ENCODE measurements at regions not wholly inside any gene's neighbourhood (a gene's known extent, or its start where the extent isn't known, plus 50 kb on each side); places are given as distances from the start of the nearest gene placed in this dataset.

GRCh38 chr2:16161085-16161565 lies 220.8 kb downstream of the MYCN start:
- CTCF ChIA-PET = no interaction called here
- no peaks in the 10 kb centered on the region for H3K27me3 Mint-ChIP-seq
- H3K4me1 Mint-ChIP-seq = no peaks in the 10 kb centered on the region

GRCh38 chr2:16160281-16161084 lies 220.1 kb downstream of the MYCN start:
- DNase-seq = no peak
- Histone ChIP-seq H3K9me3 (ENCODE audit: low read length) (no peaks in the 10 kb centered on the region), H3K4me3 (ENCODE audit: low read length) (no peak overlapping the region), H3K36me3 (ENCODE audit: insufficient read depth, low read length) (no peaks in the 10 kb centered on the region), H3K4me1 (ENCODE audit: insufficient read depth, low read length) (no peaks in the 10 kb centered on the region), H3K27ac (ENCODE audit: low read depth, low read length) (no peak overlapping the region), H3K27me3 (ENCODE audit: insufficient read depth, low read length, poor library complexity, severe bottlenecking) (no peaks in the 10 kb centered on the region)
- H3K27me3 Mint-ChIP-seq = peaks cover 0 to 2% of the 10 kb centered on the region in 2 donors
- peaks cover 0 to 3% (median 0%) of the 10 kb centered on the region in 5 donors for H3K9me3 Mint-ChIP-seq
- CTCF ChIA-PET = no interaction called here
- no peaks in the 10 kb centered on the region for H3K36me3 Mint-ChIP-seq
- H3K4me3 Mint-ChIP-seq = no peak overlapping the region
- POLR2A ChIA-PET = no interaction called here
- H3K4me1 Mint-ChIP-seq = no peaks in the 10 kb centered on the region
- H3K27ac Mint-ChIP-seq = no peak overlapping the region

More at GRCh38 chr2:16161085-16161565, 220.8 kb downstream of the MYCN start:
- Mint-ChIP-seq H3K27ac (no peak overlapping the region), H3K9me3 (peaks cover 0 to 3% (median 0%) of the 10 kb centered on the region in 5 donors), H3K4me3 (no peak overlapping the region), H3K36me3 (no peaks in the 10 kb centered on the region)
- POLR2A ChIA-PET = no interaction called here
- Histone ChIP-seq H3K4me1 (ENCODE audit: insufficient read depth, low read length) (no peaks in the 10 kb centered on the region), H3K27me3 (ENCODE audit: insufficient read depth, low read length, poor library complexity, severe bottlenecking) (no peaks in the 10 kb centered on the region), H3K4me3 (ENCODE audit: low read length) (no peak overlapping the region), H3K36me3 (ENCODE audit: insufficient read depth, low read length) (no peaks in the 10 kb centered on the region), H3K9me3 (ENCODE audit: low read length) (no peaks in the 10 kb centered on the region), H3K27ac (ENCODE audit: low read depth, low read length) (no peak overlapping the region)
- no peak for DNase-seq

GRCh38 chr2:16156411-16156810 lies 216.1 kb downstream of the MYCN start:
- Mint-ChIP-seq H3K36me3 (no peaks in the 10 kb centered on the region), H3K9me3 (peaks cover 0 to 4% (median 2%) of the 10 kb centered on the region in 5 donors), H3K27me3 (peaks cover 0 to 4% of the 10 kb centered on the region in 2 donors), H3K4me3 (no peak overlapping the region), H3K4me1 (no peaks in the 10 kb centered on the region), H3K27ac (no peak overlapping the region)
- ChIA-PET CTCF (no interaction called here), POLR2A (no interaction called here)
- Histone ChIP-seq H3K36me3 (ENCODE audit: insufficient read depth, low read length) (no peaks in the 10 kb centered on the region), H3K4me3 (ENCODE audit: low read length) (no peak overlapping the region), H3K9me3 (ENCODE audit: low read length) (no peaks in the 10 kb centered on the region), H3K27me3 (ENCODE audit: insufficient read depth, low read length, poor library complexity, severe bottlenecking) (no peaks in the 10 kb centered on the region), H3K27ac (ENCODE audit: low read depth, low read length) (no peak overlapping the region), H3K4me1 (ENCODE audit: insufficient read depth, low read length) (no peaks in the 10 kb centered on the region)
- no peak for DNase-seq

GRCh38 chr2:16155766-16156165 lies 215.4 kb downstream of the MYCN start:
- no peaks in the 10 kb centered on the region for H3K36me3 ChIP-seq (ENCODE audit: insufficient read depth, low read length)
- H3K4me3 ChIP-seq (ENCODE audit: low read length) = no peak overlapping the region
- Mint-ChIP-seq H3K4me3 (no peak overlapping the region), H3K9me3 (peaks cover 0 to 4% (median 2%) of the 10 kb centered on the region in 5 donors), H3K27me3 (peaks cover 0 to 4% of the 10 kb centered on the region in 2 donors), H3K36me3 (no peaks in the 10 kb centered on the region), H3K4me1 (no peaks in the 10 kb centered on the region), H3K27ac (no peak overlapping the region)
- no peak for DNase-seq
- ChIA-PET CTCF (no interaction called here), POLR2A (no interaction called here)
- H3K9me3 ChIP-seq (ENCODE audit: low read length) = no peaks in the 10 kb centered on the region
- H3K27me3 ChIP-seq (ENCODE audit: insufficient read depth, low read length, poor library complexity, severe bottlenecking) = no peaks in the 10 kb centered on the region
- H3K27ac ChIP-seq (ENCODE audit: low read depth, low read length) = no peak overlapping the region
- no peaks in the 10 kb centered on the region for H3K4me1 ChIP-seq (ENCODE audit: insufficient read depth, low read length)

- Histone ChIP-seq H3K36me3 (ENCODE audit: insufficient read depth, low read length) (no peaks in the 10 kb centered on the region), H3K4me1 (ENCODE audit: insufficient read depth, low read length) (no peaks in the 10 kb centered on the region), H3K4me3 (ENCODE audit: low read length) (no peak overlapping the region), H3K27me3 (ENCODE audit: insufficient read depth, low read length, poor library complexity, severe bottlenecking) (no peaks in the 10 kb centered on the region), H3K27ac (ENCODE audit: low read depth, low read length) (no peak overlapping the region), H3K9me3 (ENCODE audit: low read length) (no peaks in the 10 kb centered on the region)
- DNase-seq = no peak
- Mint-ChIP-seq H3K27me3 (peaks cover 0 to 4% of the 10 kb centered on the region in 2 donors), H3K36me3 (no peaks in the 10 kb centered on the region), H3K4me1 (no peaks in the 10 kb centered on the region), H3K27ac (no peak overlapping the region), H3K4me3 (no peak overlapping the region), H3K9me3 (peaks cover 0 to 4% (median 2%) of the 10 kb centered on the region in 5 donors)
- POLR2A ChIA-PET = no interaction called here
- CTCF ChIA-PET = no interaction called here
These were observed 215.0 kb downstream of the MYCN start for GRCh38 chr2:16155366-16155765.

- POLR2A ChIA-PET = no interaction called here
- H3K27me3 Mint-ChIP-seq = peaks cover 0 to 4% of the 10 kb centered on the region in 2 donors
These were observed 214.3 kb downstream of the MYCN start for GRCh38 chr2:16154501-16155280.

GRCh38 chr2:16154061-16154460 lies 213.7 kb downstream of the MYCN start:
- Histone ChIP-seq H3K4me3 (ENCODE audit: low read length) (no peak overlapping the region), H3K4me1 (ENCODE audit: insufficient read depth, low read length) (no peaks in the 10 kb centered on the region), H3K36me3 (ENCODE audit: insufficient read depth, low read length) (no peaks in the 10 kb centered on the region), H3K9me3 (ENCODE audit: low read length) (no peaks in the 10 kb centered on the region), H3K27me3 (ENCODE audit: insufficient read depth, low read length, poor library complexity, severe bottlenecking) (no peaks in the 10 kb centered on the region), H3K27ac (ENCODE audit: low read depth, low read length) (no peak overlapping the region)
- Mint-ChIP-seq H3K4me1 (no peaks in the 10 kb centered on the region), H3K9me3 (peaks cover 0 to 5% (median 2%) of the 10 kb centered on the region in 5 donors), H3K27ac (no peak overlapping the region), H3K36me3 (no peaks in the 10 kb centered on the region), H3K27me3 (peaks cover 0 to 5% of the 10 kb centered on the region in 2 donors), H3K4me3 (no peak overlapping the region)
- ChIA-PET CTCF (no interaction called here), POLR2A (no interaction called here)
- DNase-seq = no peak

More at GRCh38 chr2:16154501-16155280, 214.3 kb downstream of the MYCN start:
- CTCF ChIA-PET = no interaction called here
- Histone ChIP-seq H3K27me3 (ENCODE audit: insufficient read depth, low read length, poor library complexity, severe bottlenecking) (no peaks in the 10 kb centered on the region), H3K36me3 (ENCODE audit: insufficient read depth, low read length) (no peaks in the 10 kb centered on the region), H3K4me3 (ENCODE audit: low read length) (no peak overlapping the region), H3K27ac (ENCODE audit: low read depth, low read length) (no peak overlapping the region), H3K9me3 (ENCODE audit: low read length) (no peaks in the 10 kb centered on the region), H3K4me1 (ENCODE audit: insufficient read depth, low read length) (no peaks in the 10 kb centered on the region)
- no peaks in the 10 kb centered on the region for H3K4me1 Mint-ChIP-seq
- no peak overlapping the region for H3K27ac Mint-ChIP-seq
- no peaks in the 10 kb centered on the region for H3K36me3 Mint-ChIP-seq
- H3K4me3 Mint-ChIP-seq = no peak overlapping the region
- DNase-seq = no peak
- peaks cover 0 to 4% (median 2%) of the 10 kb centered on the region in 5 donors for H3K9me3 Mint-ChIP-seq

GRCh38 chr2:16153754-16154035 lies 213.3 kb downstream of the MYCN start:
- no peak overlapping the region for H3K4me3 ChIP-seq (ENCODE audit: low read length)
- H3K27me3 ChIP-seq (ENCODE audit: insufficient read depth, low read length, poor library complexity, severe bottlenecking) = no peaks in the 10 kb centered on the region
- H3K36me3 Mint-ChIP-seq = no peaks in the 10 kb centered on the region
- no peaks in the 10 kb centered on the region for H3K4me1 ChIP-seq (ENCODE audit: insufficient read depth, low read length)
- H3K27me3 Mint-ChIP-seq = peaks cover 0 to 7% of the 10 kb centered on the region in 2 donors
- no peak overlapping the region for H3K27ac ChIP-seq (ENCODE audit: low read depth, low read length)
- ChIA-PET POLR2A (no interaction called here), CTCF (no interaction called here)
- H3K4me3 Mint-ChIP-seq = no peak overlapping the region
- DNase-seq = no peak
- peaks cover 0 to 6% (median 2%) of the 10 kb centered on the region in 5 donors for H3K9me3 Mint-ChIP-seq
- no peaks in the 10 kb centered on the region for H3K36me3 ChIP-seq (ENCODE audit: insufficient read depth, low read length)
- no peak overlapping the region for H3K27ac Mint-ChIP-seq
- no peaks in the 10 kb centered on the region for H3K9me3 ChIP-seq (ENCODE audit: low read length)
- no peaks in the 10 kb centered on the region for H3K4me1 Mint-ChIP-seq
